Amygdala (tissue), 56 donors: ENCODE measurements at regions not wholly inside any gene's neighbourhood (a gene's known extent, or its start where the extent isn't known, plus 50 kb on each side); places are given as distances from the start of the nearest gene placed in this dataset.

Experiments
- DNase-seq, 56 donors: peaks; one replicate each; lab custom pipeline; 2025; lab: John Stamatoyannopoulos, UW

GRCh38 chr6:105886066-105886813, 199.9 kb upstream of the PRDM1 start:
- no peak for DNase-seq

GRCh38 chr6:105884426-105884825, 201.7 kb upstream of the PRDM1 start:
- DNase-seq = no peak

GRCh38 chr6:105884011-105884410, 202.1 kb upstream of the PRDM1 start:
- DNase-seq = no peak

GRCh38 chr6:105882828-105883227, 203.3 kb upstream of the PRDM1 start:
- no peak for DNase-seq

- DNase-seq = no peak
Observed at GRCh38 chr6:105882121-105882803, 203.9 kb upstream of the PRDM1 start.

- no peak for DNase-seq
Observed at GRCh38 chr6:105881608-105882007, 204.5 kb upstream of the PRDM1 start.

- peak in 7 of 56 donors; percentile 7 to 46 (median 19) for DNase-seq
Observed at GRCh38 chr6:105880030-105880492, 206.1 kb upstream of the PRDM1 start.

GRCh38 chr6:105879146-105879545, 207.0 kb upstream of the PRDM1 start:
- DNase-seq = no peak

GRCh38 chr6:105875974-105876640, 210.0 kb upstream of the PRDM1 start:
- DNase-seq = no peak

GRCh38 chr6:105874835-105875626, 211.1 kb upstream of the PRDM1 start:
- no peak for DNase-seq

GRCh38 chr6:105873799-105874198, 212.3 kb upstream of the PRDM1 start:
- DNase-seq = no peak

GRCh38 chr6:105873211-105873704, 212.9 kb upstream of the PRDM1 start:
- no peak for DNase-seq

GRCh38 chr6:105872249-105872648, 213.9 kb upstream of the PRDM1 start:
- no peak for DNase-seq

GRCh38 chr6:105871542-105871941, 214.6 kb upstream of the PRDM1 start:
- DNase-seq = no peak

- DNase-seq = no peak
Observed at GRCh38 chr6:105869835-105870440, 216.2 kb upstream of the PRDM1 start.

GRCh38 chr6:105868823-105869460, 217.2 kb upstream of the PRDM1 start:
- DNase-seq = no peak

- DNase-seq = no peak
Observed at GRCh38 chr6:105867821-105868220, 218.3 kb upstream of the PRDM1 start.

- DNase-seq = peak in 2 of 56 donors; percentile 7 to 28
Observed at GRCh38 chr6:105867277-105867676, 218.9 kb upstream of the PRDM1 start.

GRCh38 chr6:105862936-105863607, 223.1 kb upstream of the PRDM1 start:
- DNase-seq = no peak
